ENCODE measurements at regions not wholly inside any gene's neighbourhood (a gene's known extent, or its start where the extent isn't known, plus 50 kb on each side); places are given as distances from the start of the nearest gene placed in this dataset.

DNA sequence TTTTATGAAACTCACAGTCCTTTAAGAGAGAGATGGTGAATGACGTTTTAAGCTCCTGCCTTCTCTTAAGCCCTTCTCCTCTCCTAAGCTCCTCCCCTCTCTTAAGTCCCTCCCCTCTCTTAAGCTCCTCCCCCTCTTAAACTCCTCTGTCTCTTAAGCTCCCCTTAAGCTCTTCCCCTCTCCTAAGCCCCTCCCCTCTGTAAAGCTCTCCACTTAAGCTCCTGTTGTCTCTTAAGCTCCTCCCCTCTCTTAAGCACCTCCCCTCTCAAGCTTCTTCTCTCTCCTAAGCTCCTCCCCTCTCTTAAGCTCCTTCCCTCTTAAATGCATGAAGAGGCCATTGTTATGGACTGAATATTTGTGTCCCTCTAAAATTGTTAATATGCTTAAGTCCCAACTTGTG lies 1180.6 kb upstream of the AUTS2 start:
- TF ChIP-seq CTCF (IDR thresholded peaks at IDR 0.05; ENCODE audit: low read length) (no peak), EZH2phosphoT487 (IDR thresholded peaks at IDR 0.05; ENCODE audit: low read length) (no peak)
